PC-9 (cell line): ENCODE measurements at regions not wholly inside any gene's neighbourhood (a gene's known extent, or its start where the extent isn't known, plus 50 kb on each side); places are given as distances from the start of the nearest gene placed in this dataset.
"Not testable (repeated sequence)": the region's sequence is repeated elsewhere in the genome, so short reads cannot be mapped to it uniquely, and the experiment has no call there.

ENCODE experiments used
- BruUV-seq: library from RNA; stranded (reverse); fragments of 400-500 nt; replicated peaks from 2 replicates; lab custom pipeline; 2021; lab: Mats Ljungman, UMichigan
- CTCF ChIA-PET: fragments of 300-600 bp; sonication (Branson Sonifier 250); formaldehyde crosslinking; loops from one replicate; lab custom pipeline; 2022; ENCODE audit warnings: antibody characterized with exemption; lab: Charles Lee
- POLR2A ChIA-PET: fragments of 300-600 bp; sonication (Branson Sonifier 250); formaldehyde crosslinking; loops from one replicate; lab custom pipeline; 2022; ENCODE audit warnings: antibody characterized with exemption; ENCODE audit not compliant: unreplicated experiment; lab: Charles Lee
- DNase-seq, 2 experiments: peaks; one replicate each; pipeline versions ENCODE4 v3.0.0 to v3.0.0-alpha.2; 2015 to 2022; ENCODE audit warnings: mixed read lengths in 1 of 2
- H2AFZ ChIP-seq: fragments of 200-600 bp; sonication (generic); 2 replicates; pipeline ENCODE4 v1.8.1; 2017; ENCODE audit warnings: antibody characterized with exemption
- H3F3A ChIP-seq: fragments of 200-600 bp; sonication (generic); 2 replicates; pipeline ENCODE4 v1.8.1; 2017; ENCODE audit warnings: antibody characterized with exemption, mild to moderate bottlenecking, low read depth; ENCODE audit not compliant: insufficient read depth
- H3K27ac ChIP-seq: fragments of 200-600 bp; sonication (generic); 2 replicates; pipeline ENCODE4 v1.6.1; 2016; ENCODE audit warnings: mixed run types
- H3K27me3 ChIP-seq: fragments of 200-600 bp; sonication (generic); 2 replicates; pipeline ENCODE4 v1.6.1; 2016; ENCODE audit warnings: low read depth, mixed run types; ENCODE audit not compliant: insufficient read depth
- H3K36me3 ChIP-seq: fragments of 200-600 bp; sonication (generic); 2 replicates; pipeline ENCODE4 v1.6.1; 2016; ENCODE audit warnings: low read depth, mixed run types
- H3K4me1 ChIP-seq: fragments of 200-600 bp; sonication (generic); replicated peaks from 2 replicates; pipeline ENCODE4 v1.6.1; 2016; ENCODE audit warnings: mixed run types; ENCODE audit not compliant: insufficient read depth
- H3K4me2 ChIP-seq: fragments of 200-600 bp; sonication (generic); 2 replicates; pipeline ENCODE4 v1.6.1; 2017; ENCODE audit warnings: mixed run types
- H3K4me3 ChIP-seq: fragments of 200-600 bp; sonication (generic); 2 replicates; pipeline ENCODE4 v1.6.1; 2016; ENCODE audit warnings: mixed run types
- H3K79me2 ChIP-seq: fragments of 200-600 bp; sonication (generic); 2 replicates; pipeline ENCODE4 v1.6.1; 2017; ENCODE audit warnings: low read depth, mixed run types
- H3K9me2 ChIP-seq: fragments of 200-600 bp; sonication (generic); 2 replicates; pipeline ENCODE4 v1.8.1; 2017; ENCODE audit warnings: mild to moderate bottlenecking; ENCODE audit not compliant: insufficient read depth
- H3K9me3 ChIP-seq: fragments of 200-600 bp; sonication (generic); 2 replicates; pipeline ENCODE4 v1.8.1; 2016; ENCODE audit warnings: low read depth; ENCODE audit not compliant: insufficient read depth
- H4K20me1 ChIP-seq: fragments of 200-600 bp; sonication (generic); 2 replicates; pipeline ENCODE4 v1.8.1; 2017; ENCODE audit not compliant: insufficient read depth
- EZH2 ChIP-seq: fragments of 200-600 bp; sonication (generic); IDR thresholded peaks from 2 replicates; pipeline ENCODE4 v1.8.0; 2017; ENCODE audit warnings: antibody characterized with exemption, low read depth
- intact Hi-C: fragments of 100-400 bp; cut with micrococcal nuclease; formaldehyde crosslinking; loops from one replicate; pipeline ENCODE4 v1.10.0; 2022; ENCODE audit not compliant: unreplicated experiment
- TF ChIP-seq, protein P1 (sequence below): fragments of 200-600 bp; sonication (generic); conservative IDR thresholded peaks from 2 replicates; pipeline ENCODE4 v1.6.1; 2017; ENCODE audit warnings: mixed run types, antibody characterized with exemption, mild to moderate bottlenecking, moderate library complexity

DNA sequence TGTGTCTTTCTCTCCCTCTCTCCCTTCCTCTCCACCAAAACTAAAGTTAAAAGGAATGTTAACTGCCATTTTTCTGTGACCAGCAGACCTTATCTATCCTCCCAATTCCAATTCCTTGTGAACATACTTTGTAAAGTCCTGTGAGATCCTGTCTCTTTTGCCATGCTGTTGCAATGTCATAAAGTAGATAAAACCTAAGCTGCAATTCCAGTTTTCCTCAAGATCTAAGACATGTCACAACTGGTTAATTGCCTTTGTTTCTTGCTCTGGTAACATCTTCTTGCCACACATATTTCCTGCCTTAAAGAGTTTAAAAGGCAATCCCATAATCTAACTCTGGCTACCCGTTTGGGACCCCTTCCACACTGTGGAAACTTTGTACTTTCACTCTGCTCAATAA lies 188.7 kb downstream of the PYDC2 start:
- ChIA-PET POLR2A (no interaction called here), CTCF (no interaction called here)
- Histone ChIP-seq H4K20me1 (no peaks in the 10 kb centered on the region), H3K4me3 (no peak overlapping the region), H3K79me2 (no peaks in the 10 kb centered on the region), H2AFZ (no peak overlapping the region), H3K27ac (no peak overlapping the region), H3K4me2 (no peak overlapping the region), H3K9me2 (no peaks in the 10 kb centered on the region), H3K4me1 (no peaks in the 10 kb centered on the region), H3K9me3 (no peaks in the 10 kb centered on the region; the same call in 1 of the 2 replicates), H3K36me3 (no peaks in the 10 kb centered on the region), H3K27me3 (no peaks in the 10 kb centered on the region), H3F3A (no peaks in the 10 kb centered on the region)
- DNase-seq = no peak
- BruUV-seq = no TSS peak
- TF ChIP-seq, protein P1, sequence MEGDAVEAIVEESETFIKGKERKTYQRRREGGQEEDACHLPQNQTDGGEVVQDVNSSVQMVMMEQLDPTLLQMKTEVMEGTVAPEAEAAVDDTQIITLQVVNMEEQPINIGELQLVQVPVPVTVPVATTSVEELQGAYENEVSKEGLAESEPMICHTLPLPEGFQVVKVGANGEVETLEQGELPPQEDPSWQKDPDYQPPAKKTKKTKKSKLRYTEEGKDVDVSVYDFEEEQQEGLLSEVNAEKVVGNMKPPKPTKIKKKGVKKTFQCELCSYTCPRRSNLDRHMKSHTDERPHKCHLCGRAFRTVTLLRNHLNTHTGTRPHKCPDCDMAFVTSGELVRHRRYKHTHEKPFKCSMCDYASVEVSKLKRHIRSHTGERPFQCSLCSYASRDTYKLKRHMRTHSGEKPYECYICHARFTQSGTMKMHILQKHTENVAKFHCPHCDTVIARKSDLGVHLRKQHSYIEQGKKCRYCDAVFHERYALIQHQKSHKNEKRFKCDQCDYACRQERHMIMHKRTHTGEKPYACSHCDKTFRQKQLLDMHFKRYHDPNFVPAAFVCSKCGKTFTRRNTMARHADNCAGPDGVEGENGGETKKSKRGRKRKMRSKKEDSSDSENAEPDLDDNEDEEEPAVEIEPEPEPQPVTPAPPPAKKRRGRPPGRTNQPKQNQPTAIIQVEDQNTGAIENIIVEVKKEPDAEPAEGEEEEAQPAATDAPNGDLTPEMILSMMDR = no peak
- TF ChIP-seq EZH2 = no peak
- intact Hi-C loops = no loop called here

GRCh38 chr3:191658781-191659419 lies 197.9 kb downstream of the PYDC2 start:
- H3K27me3 ChIP-seq, H3K4me3 ChIP-seq, BruUV-seq, H3F3A ChIP-seq, intact Hi-C loops, H3K79me2 ChIP-seq, POLR2A ChIA-PET, H3K36me3 ChIP-seq, H3K27ac ChIP-seq, H3K4me1 ChIP-seq, CTCF ChIA-PET, H3K4me2 ChIP-seq, DNase-seq, H3K9me3 ChIP-seq, H4K20me1 ChIP-seq, H3K9me2 ChIP-seq: not testable (repeated sequence)
- 0 out of 2 replicates have a peak overlapping the region, but pooled peaks have one; percentile 13 for H2AFZ ChIP-seq

DNA sequence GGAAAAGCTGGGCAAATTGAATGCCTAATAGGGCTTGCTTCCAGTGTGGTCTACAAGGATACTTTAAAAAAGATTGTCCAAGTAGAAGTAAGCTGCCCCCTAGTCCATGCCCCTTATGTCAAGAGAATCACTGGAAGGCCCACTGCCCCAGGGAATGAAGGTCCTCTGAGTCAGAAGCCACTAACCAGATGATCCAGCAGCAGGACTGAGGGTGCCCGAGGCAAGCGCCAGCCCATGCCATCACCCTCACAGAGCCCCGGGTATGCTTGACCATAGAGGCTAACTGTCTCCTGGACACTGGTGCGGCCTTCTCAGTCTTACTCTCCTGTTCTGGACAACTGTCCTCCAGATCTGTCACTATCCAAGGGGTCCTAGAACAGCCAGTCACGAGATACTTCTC lies 201.2 kb downstream of the PYDC2 start:
- DNase-seq, H3K79me2 ChIP-seq, intact Hi-C loops, H3K9me3 ChIP-seq, H3K4me2 ChIP-seq, BruUV-seq, H3K36me3 ChIP-seq, H3K27me3 ChIP-seq, H3K9me2 ChIP-seq, POLR2A ChIA-PET, CTCF ChIA-PET, H3F3A ChIP-seq, H3K27ac ChIP-seq, H4K20me1 ChIP-seq, H3K4me3 ChIP-seq, H2AFZ ChIP-seq, H3K4me1 ChIP-seq: not testable (repeated sequence)

DNA sequence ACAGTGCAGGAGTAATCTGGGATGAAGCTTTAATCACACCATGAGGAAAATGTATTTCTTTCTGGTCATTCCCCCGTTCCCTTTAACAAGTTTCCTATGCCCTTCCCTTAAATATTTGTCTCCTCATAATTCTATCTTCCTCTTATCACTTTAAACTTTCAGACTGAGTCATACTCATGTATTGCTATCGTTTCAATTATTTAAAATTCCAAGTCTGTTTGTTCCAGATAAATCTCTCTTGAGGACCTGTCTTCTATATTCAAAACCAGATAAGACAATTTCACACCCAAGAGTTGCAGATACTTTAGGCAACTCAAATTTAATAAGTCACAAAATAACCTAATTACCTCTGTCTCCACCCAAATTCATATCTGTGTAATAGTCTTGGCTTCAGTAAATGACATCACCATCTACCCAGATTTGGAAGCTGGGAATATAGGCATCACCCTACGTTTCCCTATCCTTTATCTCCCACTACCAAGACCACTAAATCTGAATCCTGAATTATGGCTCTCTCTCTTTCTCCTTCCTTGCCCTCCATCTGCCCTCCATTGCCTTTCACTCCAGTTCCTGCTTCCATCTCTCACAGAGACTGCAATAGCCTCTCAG lies 220.1 kb downstream of the PYDC2 start:
- POLR2A ChIA-PET = no interaction called here
- Histone ChIP-seq H3K4me3 (no peak overlapping the region), H3K9me3 (no peaks in the 10 kb centered on the region), H2AFZ (no peak overlapping the region), H3K4me2 (no peak overlapping the region), H3K36me3 (no peaks in the 10 kb centered on the region), H3K27me3 (no peaks in the 10 kb centered on the region), H3K79me2 (no peaks in the 10 kb centered on the region), H3K9me2 (no peaks in the 10 kb centered on the region), H4K20me1 (no peaks in the 10 kb centered on the region), H3F3A (no peaks in the 10 kb centered on the region), H3K4me1 (no peaks in the 10 kb centered on the region), H3K27ac (no peak overlapping the region)
- CTCF ChIA-PET = no interaction called here
- BruUV-seq = no TSS peak
- intact Hi-C loops = no loop called here
- TF ChIP-seq, protein P1 = no peak
- TF ChIP-seq EZH2 = no peak
- DNase-seq = no peak
